ENCODE measurements at regions not wholly inside any gene's neighbourhood (a gene's known extent, or its start where the extent isn't known, plus 50 kb on each side); places are given as distances from the start of the nearest gene placed in this dataset.

- H3K36me3 ChIP-seq (replicated peaks; ENCODE audit: insufficient read depth, low read depth), result no peaks in the 10 kb centered on the region
- H3K79me2 ChIP-seq, result no peaks in the 10 kb centered on the region
- no peak overlapping the region for H2AFZ ChIP-seq
- DNase-seq (ENCODE audit: low spot score), result no peak
- H3K4me1 ChIP-seq (ENCODE audit: insufficient read depth), result no peaks in the 10 kb centered on the region
- TF ChIP-seq EZH2phosphoT487 (IDR thresholded peaks at IDR 0.05; ENCODE audit: low read depth, severe bottlenecking, unreplicated experiment) (no peak), EZH2 (IDR thresholded peaks at IDR 0.05; ENCODE audit: borderline replicate concordance) (no peak), CTCF (IDR thresholded peaks at IDR 0.05; ENCODE audit: poor library complexity) (no peak)
- H3K9me2 ChIP-seq (replicated peaks; ENCODE audit: insufficient read depth), result no peaks in the 10 kb centered on the region
- no peak overlapping the region for H3K4me3 ChIP-seq
- no peak overlapping the region for H3K4me2 ChIP-seq
- H3K27me3 ChIP-seq, result no peaks in the 10 kb centered on the region
- no peak overlapping the region for H3K27ac ChIP-seq
- no peaks in the 10 kb centered on the region for H3K9me3 ChIP-seq (ENCODE audit: low read depth)
- 95% methylated on average over 9 of the region's 9 CpGs for WGBS (ENCODE audit: low lambda C conversion rate, missing lambda C conversion rate)
- no peaks in the 10 kb centered on the region for H4K20me1 ChIP-seq (ENCODE audit: insufficient read depth, poor library complexity, severe bottlenecking)
Observed at GRCh38 chr7:26471306-26472075, 179.8 kb downstream of the SNX10 start.

- 94% methylated on average over 2 of the region's 2 CpGs for WGBS (ENCODE audit: low lambda C conversion rate, missing lambda C conversion rate)
- Histone ChIP-seq H3K4me1 (ENCODE audit: insufficient read depth) (no peaks in the 10 kb centered on the region), H3K4me3 (no peak overlapping the region), H3K9me3 (ENCODE audit: low read depth) (no peaks in the 10 kb centered on the region), H3K4me2 (no peak overlapping the region), H2AFZ (no peak overlapping the region), H4K20me1 (ENCODE audit: insufficient read depth, poor library complexity, severe bottlenecking) (no peaks in the 10 kb centered on the region), H3K27ac (no peak overlapping the region), H3K36me3 (replicated peaks; ENCODE audit: insufficient read depth, low read depth) (no peaks in the 10 kb centered on the region), H3K79me2 (no peaks in the 10 kb centered on the region), H3K9me2 (replicated peaks; ENCODE audit: insufficient read depth) (no peaks in the 10 kb centered on the region), H3K27me3 (no peaks in the 10 kb centered on the region)
- TF ChIP-seq CTCF (IDR thresholded peaks at IDR 0.05; ENCODE audit: poor library complexity) (no peak), EZH2 (IDR thresholded peaks at IDR 0.05; ENCODE audit: borderline replicate concordance) (no peak), EZH2phosphoT487 (IDR thresholded peaks at IDR 0.05; ENCODE audit: low read depth, severe bottlenecking, unreplicated experiment) (no peak)
- DNase-seq (ENCODE audit: low spot score), result no peak
Observed at GRCh38 chr7:26472971-26473370, 181.3 kb downstream of the SNX10 start.

- no peak overlapping the region for H3K27ac ChIP-seq
- H3K9me3 ChIP-seq (ENCODE audit: low read depth), result no peaks in the 10 kb centered on the region
- TF ChIP-seq EZH2phosphoT487 (IDR thresholded peaks at IDR 0.05; ENCODE audit: low read depth, severe bottlenecking, unreplicated experiment) (no peak), EZH2 (IDR thresholded peaks at IDR 0.05; ENCODE audit: borderline replicate concordance) (no peak), CTCF (IDR thresholded peaks at IDR 0.05; ENCODE audit: poor library complexity) (no peak)
- H3K79me2 ChIP-seq, result no peaks in the 10 kb centered on the region
- H4K20me1 ChIP-seq (ENCODE audit: insufficient read depth, poor library complexity, severe bottlenecking), result no peaks in the 10 kb centered on the region
- H3K27me3 ChIP-seq, result no peaks in the 10 kb centered on the region
- H3K4me1 ChIP-seq (ENCODE audit: insufficient read depth), result no peaks in the 10 kb centered on the region
- H3K4me2 ChIP-seq, result no peak overlapping the region
- H3K9me2 ChIP-seq (replicated peaks; ENCODE audit: insufficient read depth), result no peaks in the 10 kb centered on the region
- DNase-seq (ENCODE audit: low spot score), result no peak
- 100% methylated on average over 1 of the region's 1 CpG for WGBS (ENCODE audit: low lambda C conversion rate, missing lambda C conversion rate)
- H3K36me3 ChIP-seq (replicated peaks; ENCODE audit: insufficient read depth, low read depth), result no peaks in the 10 kb centered on the region
- no peak overlapping the region for H3K4me3 ChIP-seq
- H2AFZ ChIP-seq, result no peak overlapping the region
Observed at GRCh38 chr7:26476271-26476670, 184.6 kb downstream of the SNX10 start.

All from hepatocyte (in vitro differentiated cells).